VCaP (cell line): ENCODE measurements at regions not wholly inside any gene's neighbourhood (a gene's known extent, or its start where the extent isn't known, plus 50 kb on each side); places are given as distances from the start of the nearest gene placed in this dataset.

Experiments
- H3K27ac ChIP-seq: fragments of 450-650 bp; 2 replicates; pipeline ENCODE4 v1.5.1; 2017
- CTCF ChIP-seq: fragments of 450-650 bp; conservative IDR thresholded peaks from 2 replicates; pipeline ENCODE4 v1.5.1; 2017; ENCODE audit warnings: mild to moderate bottlenecking, moderate library complexity

DNA sequence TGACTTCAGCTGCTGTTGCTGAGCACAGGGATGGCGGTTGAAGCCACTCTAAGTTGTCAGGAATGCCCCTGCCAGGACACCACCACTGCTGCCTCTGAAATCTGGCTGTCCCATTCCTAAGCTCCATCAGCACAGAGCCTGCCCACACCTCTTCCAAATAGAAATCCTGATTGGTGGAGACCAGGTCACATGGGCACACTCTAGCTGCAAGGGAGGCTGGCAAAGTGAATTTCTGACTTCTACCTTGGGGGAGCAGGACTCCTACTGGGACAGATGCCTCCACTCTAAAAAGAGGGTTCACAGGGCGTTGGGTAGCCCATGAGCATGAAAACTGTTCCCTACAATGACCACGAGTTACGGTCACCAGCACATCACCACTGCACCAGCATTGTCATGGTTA lies 83.8 kb upstream of the TARDBP start:
- TF ChIP-seq CTCF, result no peak
- H3K27ac ChIP-seq, result no peak overlapping the region

GRCh38 chr1:10932088-10932487 lies 80.4 kb upstream of the TARDBP start:
- TF ChIP-seq CTCF, result no peak
- no peak overlapping the region for H3K27ac ChIP-seq

- TF ChIP-seq CTCF, result no peak
These were observed 78.2 kb upstream of the TARDBP start for GRCh38 chr1:10934150-10934818.

GRCh38 chr1:10935246-10935645 lies 77.2 kb upstream of the TARDBP start:
- TF ChIP-seq CTCF, result no peak
- H3K27ac ChIP-seq, result no peak overlapping the region

More at GRCh38 chr1:10934150-10934818, 78.2 kb upstream of the TARDBP start:
- no peak overlapping the region for H3K27ac ChIP-seq

DNA sequence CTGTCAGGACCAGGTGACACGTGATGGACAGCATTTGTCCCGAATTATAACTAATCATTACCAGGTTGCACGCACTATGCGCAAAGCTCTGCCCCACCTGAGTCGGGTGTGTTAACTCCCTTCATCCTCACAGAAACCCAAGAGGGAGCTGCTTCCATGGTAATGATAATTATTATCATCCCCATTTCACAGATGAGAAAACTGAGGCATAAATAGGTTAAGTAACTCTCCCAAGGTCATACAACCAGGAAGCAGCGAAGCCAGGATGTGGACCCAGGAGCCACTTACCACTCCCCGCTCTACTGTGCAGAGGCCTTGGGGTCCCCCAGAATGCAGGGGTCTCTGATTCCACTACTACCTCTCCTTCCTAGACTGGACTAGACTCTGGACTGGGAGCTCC lies 76.7 kb upstream of the TARDBP start:
- no peak for TF ChIP-seq CTCF
- no peak overlapping the region for H3K27ac ChIP-seq

DNA sequence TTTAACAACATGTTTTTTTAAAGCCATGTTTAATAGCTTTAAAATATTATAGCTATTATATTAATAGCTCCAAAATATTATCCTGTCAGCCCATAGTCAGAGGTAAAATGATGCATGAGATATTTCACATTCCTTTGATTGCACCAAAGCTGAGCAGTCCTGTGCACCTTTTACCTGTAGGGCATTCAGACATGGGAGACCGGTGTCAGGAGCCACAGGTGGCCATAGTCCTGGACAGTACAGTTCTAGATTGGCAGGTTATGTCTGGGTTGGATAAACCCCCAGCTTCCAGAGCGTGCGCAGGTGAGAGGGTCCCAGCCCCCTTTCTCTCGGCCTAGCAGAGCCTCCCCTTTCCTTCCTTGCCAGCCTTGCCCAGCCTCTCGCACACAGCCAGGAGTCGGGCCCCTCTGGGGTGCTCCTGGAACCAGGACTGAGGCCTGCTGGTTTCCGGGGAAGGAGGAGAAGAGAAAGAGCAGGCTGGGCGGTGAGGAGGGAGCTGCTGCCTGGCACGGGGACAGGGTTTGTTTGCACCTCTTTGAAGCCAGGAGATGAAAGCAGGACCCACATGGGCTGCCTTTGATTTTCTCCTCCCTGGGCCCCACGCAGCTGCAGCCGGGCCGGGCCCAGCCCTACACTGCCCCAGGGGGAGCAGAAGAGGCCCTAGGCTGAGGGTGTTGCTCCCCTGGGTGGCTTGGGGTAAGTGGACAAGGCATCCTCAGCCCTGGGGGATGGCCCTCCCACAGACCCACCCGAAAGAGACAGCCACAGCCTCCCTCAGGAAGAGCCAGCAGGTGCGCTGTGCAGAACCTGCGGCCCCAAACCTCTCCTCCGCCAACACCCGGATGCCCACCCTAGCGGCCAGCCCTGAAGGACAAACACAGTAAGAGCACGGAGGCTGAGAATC lies 75.2 kb upstream of the TARDBP start:
- H3K27ac ChIP-seq, result no peak overlapping the region
- TF ChIP-seq CTCF, result no peak

DNA sequence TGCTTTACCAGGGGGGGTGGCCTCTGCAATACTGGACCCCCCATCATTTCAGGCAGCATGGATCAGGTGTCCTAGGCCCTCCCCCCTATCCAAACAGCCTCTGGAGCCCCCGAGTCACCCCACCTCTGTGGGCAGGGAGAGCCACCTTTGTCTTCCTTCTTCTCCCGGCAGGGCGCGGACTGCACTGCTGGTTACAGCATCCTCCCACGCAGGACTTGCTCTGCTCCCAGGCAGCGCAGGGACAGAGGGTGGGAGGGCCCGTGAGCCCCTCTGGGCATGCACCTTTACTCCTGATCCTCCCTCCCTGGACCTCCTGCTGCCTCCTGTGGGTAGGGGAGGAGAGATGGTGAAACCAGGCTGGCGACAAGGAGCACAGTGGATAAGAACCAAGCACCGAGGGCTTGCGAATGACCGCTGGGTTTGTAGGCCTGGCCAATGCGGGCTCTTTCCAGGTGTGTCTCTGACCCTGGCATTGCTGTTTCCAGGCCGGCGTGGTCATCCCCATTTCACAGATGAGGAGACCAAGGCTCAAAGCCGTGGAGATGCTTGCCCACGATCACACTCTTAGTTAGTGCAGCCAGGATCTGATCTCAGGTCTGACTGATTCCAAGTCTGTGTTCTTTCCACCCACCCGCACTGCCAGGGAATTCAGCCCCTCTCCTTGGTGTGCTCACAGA lies 73.6 kb upstream of the TARDBP start:
- no peak overlapping the region for H3K27ac ChIP-seq
- TF ChIP-seq CTCF, result no peak
